ENCODE measurements at regions not wholly inside any gene's neighbourhood (a gene's known extent, or its start where the extent isn't known, plus 50 kb on each side); places are given as distances from the start of the nearest gene placed in this dataset.

DNA sequence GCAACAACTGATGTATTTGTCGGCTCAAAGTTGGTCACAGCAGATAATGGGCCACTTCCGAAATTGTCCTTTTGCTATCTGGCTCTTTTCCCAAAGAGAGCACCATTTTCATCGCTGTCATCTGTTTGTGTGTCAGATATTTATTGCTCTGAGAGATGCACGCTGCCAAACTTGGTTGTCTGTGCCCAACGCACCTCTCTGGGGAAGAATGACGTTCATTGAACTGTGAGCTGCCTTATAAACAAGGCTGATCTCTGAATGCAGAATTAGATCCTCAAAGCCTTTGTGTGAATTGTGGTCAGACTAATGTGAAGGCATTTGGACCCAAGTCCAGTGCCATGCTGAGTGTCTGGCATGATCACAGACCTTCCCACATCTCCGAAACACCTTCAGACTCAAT is 174.7 kb upstream of the LYZL1 start:
- TF ChIP-seq, protein P1, sequence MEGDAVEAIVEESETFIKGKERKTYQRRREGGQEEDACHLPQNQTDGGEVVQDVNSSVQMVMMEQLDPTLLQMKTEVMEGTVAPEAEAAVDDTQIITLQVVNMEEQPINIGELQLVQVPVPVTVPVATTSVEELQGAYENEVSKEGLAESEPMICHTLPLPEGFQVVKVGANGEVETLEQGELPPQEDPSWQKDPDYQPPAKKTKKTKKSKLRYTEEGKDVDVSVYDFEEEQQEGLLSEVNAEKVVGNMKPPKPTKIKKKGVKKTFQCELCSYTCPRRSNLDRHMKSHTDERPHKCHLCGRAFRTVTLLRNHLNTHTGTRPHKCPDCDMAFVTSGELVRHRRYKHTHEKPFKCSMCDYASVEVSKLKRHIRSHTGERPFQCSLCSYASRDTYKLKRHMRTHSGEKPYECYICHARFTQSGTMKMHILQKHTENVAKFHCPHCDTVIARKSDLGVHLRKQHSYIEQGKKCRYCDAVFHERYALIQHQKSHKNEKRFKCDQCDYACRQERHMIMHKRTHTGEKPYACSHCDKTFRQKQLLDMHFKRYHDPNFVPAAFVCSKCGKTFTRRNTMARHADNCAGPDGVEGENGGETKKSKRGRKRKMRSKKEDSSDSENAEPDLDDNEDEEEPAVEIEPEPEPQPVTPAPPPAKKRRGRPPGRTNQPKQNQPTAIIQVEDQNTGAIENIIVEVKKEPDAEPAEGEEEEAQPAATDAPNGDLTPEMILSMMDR (IDR thresholded peaks at IDR 0.05), result no peak
- TF ChIP-seq POLR2A (IDR thresholded peaks at IDR 0.05), result no peak
- no peak overlapping the region for H3K27ac ChIP-seq
- no peaks in the 10 kb centered on the region for H3K4me1 ChIP-seq
- no peak for DNase-seq
- peaks cover 0 to 11% (median 6%) of the 10 kb centered on the region in 3 donors for H3K9me3 ChIP-seq
- 83 to 89% methylated on average over 7 of the region's 7 CpGs for WGBS, 2 donors
- H3K27me3 ChIP-seq, result peaks cover 0 to 26% (median 0%) of the 10 kb centered on the region in 4 donors
- no peaks in the 10 kb centered on the region for H3K36me3 ChIP-seq
- H3K4me3 ChIP-seq, result no peak overlapping the region
- intact Hi-C loops (cut with DNase I), result no loop called here

DNA sequence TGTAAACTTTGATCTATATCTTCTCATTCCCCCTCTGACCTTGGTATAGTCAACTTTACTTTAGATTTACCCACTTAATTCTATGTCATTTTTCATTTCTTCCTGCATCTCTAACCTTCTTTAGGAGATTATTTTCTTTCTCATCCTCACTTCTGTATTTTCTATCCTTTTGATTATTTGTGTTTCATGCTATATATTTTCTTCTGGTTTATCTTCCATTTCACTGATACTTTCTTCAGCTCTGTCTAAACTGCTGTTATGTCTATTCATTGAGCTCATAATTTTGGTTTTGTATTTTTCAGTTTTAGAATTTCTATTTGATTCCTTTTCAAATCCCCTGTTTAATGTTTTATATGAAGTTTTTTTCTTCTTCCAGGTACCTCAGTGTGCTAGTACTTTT is 171.1 kb upstream of the LYZL1 start:
- TF ChIP-seq, protein P1 (IDR thresholded peaks at IDR 0.05), result no peak
- no peak for TF ChIP-seq POLR2A (IDR thresholded peaks at IDR 0.05)
- H3K4me1 ChIP-seq, result peaks cover 0 to 6% (median 0%) of the 10 kb centered on the region in 3 donors
- no peak for DNase-seq
- intact Hi-C loops (cut with DNase I), result no loop called here
- H3K27me3 ChIP-seq, result peaks cover 0 to 15% (median 0%) of the 10 kb centered on the region in 4 donors
- no peak overlapping the region for H3K4me3 ChIP-seq
- H3K36me3 ChIP-seq, result no peaks in the 10 kb centered on the region
- H3K9me3 ChIP-seq, result peaks cover 0 to 11% (median 6%) of the 10 kb centered on the region in 3 donors
- H3K27ac ChIP-seq, result no peak overlapping the region

DNA sequence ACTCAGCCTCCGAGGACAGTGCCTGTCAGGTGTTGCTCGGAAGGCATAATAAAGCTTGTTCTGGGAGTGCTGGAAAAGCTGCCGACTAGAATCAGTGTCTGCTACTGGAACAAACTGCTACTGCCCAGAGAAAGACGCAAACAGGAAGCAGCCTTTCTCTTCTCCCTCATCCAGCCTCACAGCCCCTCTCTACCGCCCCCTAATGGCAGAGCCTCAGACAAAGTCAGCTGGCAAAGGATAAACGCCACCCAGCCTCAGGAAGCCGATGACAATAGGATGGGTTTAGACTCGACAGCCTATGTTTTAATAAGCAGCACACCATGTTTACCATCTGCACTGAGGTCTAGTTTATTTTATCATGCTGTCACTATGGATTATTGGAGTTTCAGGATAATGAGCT is 169.5 kb upstream of the LYZL1 start:
- intact Hi-C loops (cut with DNase I), result no loop called here
- H3K27ac ChIP-seq, result no peak overlapping the region
- no peak for DNase-seq
- H3K9me3 ChIP-seq, result peaks cover 0 to 11% (median 6%) of the 10 kb centered on the region in 3 donors
- no peaks in the 10 kb centered on the region for H3K36me3 ChIP-seq
- TF ChIP-seq, protein P1 (IDR thresholded peaks at IDR 0.05), result peak in 1 of 6 experiments; percentile 22
- no peak for TF ChIP-seq POLR2A (IDR thresholded peaks at IDR 0.05)
- 48 to 62% methylated on average over 8 of the region's 8 CpGs for WGBS, 2 donors
- H3K27me3 ChIP-seq, result peaks cover 0 to 4% (median 0%) of the 10 kb centered on the region in 4 donors
- H3K4me3 ChIP-seq, result no peak overlapping the region
- peaks cover 0 to 6% (median 0%) of the 10 kb centered on the region in 3 donors for H3K4me1 ChIP-seq

DNA sequence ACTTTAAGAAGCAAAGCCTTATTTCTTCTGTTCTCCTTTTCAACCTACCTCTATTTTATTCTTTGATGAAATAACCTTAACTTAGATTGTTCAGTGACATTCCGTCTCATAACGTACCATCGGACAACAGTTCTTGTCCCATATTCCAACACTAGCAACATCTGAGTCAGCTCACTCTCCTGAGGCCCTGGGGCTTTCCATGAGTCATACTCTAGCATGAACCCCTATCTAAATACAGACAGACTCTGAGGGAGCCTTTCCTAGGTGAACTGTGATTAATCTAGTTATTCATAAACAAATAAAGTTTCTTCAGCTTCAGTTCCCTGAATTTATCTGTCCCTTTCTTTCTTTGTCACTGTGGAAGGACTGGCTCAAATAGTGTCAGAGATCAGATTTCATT is 168.7 kb upstream of the LYZL1 start:
- TF ChIP-seq, protein P1 (IDR thresholded peaks at IDR 0.05), result no peak
- TF ChIP-seq POLR2A (IDR thresholded peaks at IDR 0.05), result no peak
- peaks cover 0 to under 1% (median 0%) of the 10 kb centered on the region in 4 donors for H3K27me3 ChIP-seq
- peaks cover 0 to 6% (median 0%) of the 10 kb centered on the region in 3 donors for H3K4me1 ChIP-seq
- H3K27ac ChIP-seq, result no peak overlapping the region
- no peak for DNase-seq
- WGBS, 2 donors, result 38 to 49% methylated on average over 3 of the region's 3 CpGs
- H3K9me3 ChIP-seq, result peaks cover 0 to 11% (median 6%) of the 10 kb centered on the region in 3 donors
- no peak overlapping the region for H3K4me3 ChIP-seq
- no peaks in the 10 kb centered on the region for H3K36me3 ChIP-seq
- intact Hi-C loops (cut with DNase I), result no loop called here

DNA sequence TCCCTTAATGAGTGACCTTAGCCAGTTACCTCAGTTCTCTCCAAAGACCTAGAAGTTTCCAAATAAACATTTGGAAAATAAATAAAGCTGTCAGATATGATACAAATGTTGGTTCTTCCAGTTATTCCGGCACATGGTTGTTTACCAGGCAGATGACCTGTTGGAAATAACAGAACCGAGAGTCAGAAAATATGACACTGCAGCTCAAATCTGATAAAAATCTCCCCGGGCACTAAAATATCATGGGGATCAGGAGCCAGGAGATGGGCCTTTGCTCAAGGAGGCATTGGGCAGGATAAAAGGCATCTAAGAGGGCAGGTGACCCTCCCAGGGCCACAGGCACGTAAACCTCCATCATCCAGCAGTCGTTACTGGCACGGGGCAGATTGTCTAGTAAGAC is 164.0 kb upstream of the LYZL1 start:
- Histone ChIP-seq H3K36me3 (no peaks in the 10 kb centered on the region), H3K9me3 (no peaks in the 10 kb centered on the region), H3K27ac (no peak overlapping the region), H3K4me3 (no peak overlapping the region), H3K4me1 (peaks cover 0 to 6% (median 0%) of the 10 kb centered on the region in 3 donors), H3K27me3 (peaks cover 0 to 29% (median 0%) of the 10 kb centered on the region in 4 donors)
- no peak for TF ChIP-seq POLR2A (IDR thresholded peaks at IDR 0.05)
- TF ChIP-seq, protein P1 (IDR thresholded peaks at IDR 0.05), result no peak
- no peak for DNase-seq
- intact Hi-C loops (cut with DNase I), result no loop called here
- WGBS, 2 donors, result 74 to 87% methylated on average over 6 of the region's 6 CpGs

All from esophagus squamous epithelium (tissue), 5 donors.